ENCODE measurements at regions not wholly inside any gene's neighbourhood (a gene's known extent, or its start where the extent isn't known, plus 50 kb on each side); places are given as distances from the start of the nearest gene placed in this dataset.

DNA sequence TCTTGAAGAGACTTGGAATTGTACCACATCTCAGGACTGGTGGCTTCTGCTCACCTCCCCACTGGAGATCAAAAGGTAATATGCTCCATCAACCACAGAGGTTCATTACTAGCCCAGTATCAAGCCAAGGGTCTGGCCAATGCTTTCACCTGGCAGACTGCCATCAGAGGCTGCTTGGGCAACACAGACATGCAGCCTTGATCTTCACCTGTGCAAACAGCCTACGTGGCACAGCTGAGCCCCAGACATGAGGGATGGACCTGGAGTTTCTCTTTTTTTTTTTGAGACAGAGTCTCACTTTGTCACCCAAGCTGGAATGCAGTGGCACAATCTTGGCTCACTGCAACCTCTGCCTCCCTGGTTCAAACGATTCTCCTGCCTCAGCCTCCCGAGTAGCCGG lies 105.6 kb upstream of the HES1 start:
- no peaks in the 10 kb centered on the region for H4K20me1 ChIP-seq (ENCODE audit: insufficient read depth, poor library complexity, severe bottlenecking)
- no peaks in the 10 kb centered on the region for H3K9me2 ChIP-seq (replicated peaks; ENCODE audit: insufficient read depth)
- TF ChIP-seq EZH2 (IDR thresholded peaks at IDR 0.05; ENCODE audit: borderline replicate concordance) (no peak), EZH2phosphoT487 (IDR thresholded peaks at IDR 0.05; ENCODE audit: low read depth, severe bottlenecking, unreplicated experiment) (no peak)
- TF ChIP-seq, protein P1, sequence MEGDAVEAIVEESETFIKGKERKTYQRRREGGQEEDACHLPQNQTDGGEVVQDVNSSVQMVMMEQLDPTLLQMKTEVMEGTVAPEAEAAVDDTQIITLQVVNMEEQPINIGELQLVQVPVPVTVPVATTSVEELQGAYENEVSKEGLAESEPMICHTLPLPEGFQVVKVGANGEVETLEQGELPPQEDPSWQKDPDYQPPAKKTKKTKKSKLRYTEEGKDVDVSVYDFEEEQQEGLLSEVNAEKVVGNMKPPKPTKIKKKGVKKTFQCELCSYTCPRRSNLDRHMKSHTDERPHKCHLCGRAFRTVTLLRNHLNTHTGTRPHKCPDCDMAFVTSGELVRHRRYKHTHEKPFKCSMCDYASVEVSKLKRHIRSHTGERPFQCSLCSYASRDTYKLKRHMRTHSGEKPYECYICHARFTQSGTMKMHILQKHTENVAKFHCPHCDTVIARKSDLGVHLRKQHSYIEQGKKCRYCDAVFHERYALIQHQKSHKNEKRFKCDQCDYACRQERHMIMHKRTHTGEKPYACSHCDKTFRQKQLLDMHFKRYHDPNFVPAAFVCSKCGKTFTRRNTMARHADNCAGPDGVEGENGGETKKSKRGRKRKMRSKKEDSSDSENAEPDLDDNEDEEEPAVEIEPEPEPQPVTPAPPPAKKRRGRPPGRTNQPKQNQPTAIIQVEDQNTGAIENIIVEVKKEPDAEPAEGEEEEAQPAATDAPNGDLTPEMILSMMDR (IDR thresholded peaks at IDR 0.05; ENCODE audit: poor library complexity): no peak
- no peaks in the 10 kb centered on the region for H3K27me3 ChIP-seq
- H3K36me3 ChIP-seq (replicated peaks; ENCODE audit: insufficient read depth, low read depth): no peaks in the 10 kb centered on the region
- no peak overlapping the region for H3K4me2 ChIP-seq
- no peak for DNase-seq (ENCODE audit: low spot score)
- H2AFZ ChIP-seq: no peak overlapping the region
- H3K9me3 ChIP-seq (ENCODE audit: low read depth): no peaks in the 10 kb centered on the region
- peaks cover 34% of the 10 kb centered on the region for H3K4me1 ChIP-seq (ENCODE audit: insufficient read depth)
- H3K79me2 ChIP-seq: no peaks in the 10 kb centered on the region
- 88% methylated on average over 4 of the region's 4 CpGs for WGBS (ENCODE audit: low lambda C conversion rate, missing lambda C conversion rate)
- H3K4me3 ChIP-seq: no peak overlapping the region
- H3K27ac ChIP-seq: no peak overlapping the region

GRCh38 chr3:194031349-194031748 lies 104.6 kb upstream of the HES1 start:
- no peaks in the 10 kb centered on the region for H3K9me2 ChIP-seq (replicated peaks; ENCODE audit: insufficient read depth)
- H3K27ac ChIP-seq: no peak overlapping the region
- no peaks in the 10 kb centered on the region for H3K79me2 ChIP-seq
- TF ChIP-seq EZH2 (IDR thresholded peaks at IDR 0.05; ENCODE audit: borderline replicate concordance) (no peak), EZH2phosphoT487 (IDR thresholded peaks at IDR 0.05; ENCODE audit: low read depth, severe bottlenecking, unreplicated experiment) (no peak)
- no peak overlapping the region for H2AFZ ChIP-seq
- 98% methylated on average over 9 of the region's 9 CpGs for WGBS (ENCODE audit: low lambda C conversion rate, missing lambda C conversion rate)
- H3K4me1 ChIP-seq (ENCODE audit: insufficient read depth): peaks cover 34% of the 10 kb centered on the region
- H3K9me3 ChIP-seq (ENCODE audit: low read depth): no peaks in the 10 kb centered on the region
- H3K4me2 ChIP-seq: no peak overlapping the region
- no peaks in the 10 kb centered on the region for H3K27me3 ChIP-seq
- DNase-seq (ENCODE audit: low spot score): no peak
- no peak overlapping the region for H3K4me3 ChIP-seq
- H3K36me3 ChIP-seq (replicated peaks; ENCODE audit: insufficient read depth, low read depth): no peaks in the 10 kb centered on the region
- no peaks in the 10 kb centered on the region for H4K20me1 ChIP-seq (ENCODE audit: insufficient read depth, poor library complexity, severe bottlenecking)

- Histone ChIP-seq H2AFZ (no peak overlapping the region), H3K4me1 (ENCODE audit: insufficient read depth) (peaks cover 34% of the 10 kb centered on the region), H3K27me3 (no peaks in the 10 kb centered on the region), H3K27ac (no peak overlapping the region), H3K4me2 (no peak overlapping the region), H3K79me2 (no peaks in the 10 kb centered on the region), H3K4me3 (no peak overlapping the region), H3K9me3 (ENCODE audit: low read depth) (no peaks in the 10 kb centered on the region), H3K36me3 (replicated peaks; ENCODE audit: insufficient read depth, low read depth) (no peaks in the 10 kb centered on the region), H3K9me2 (replicated peaks; ENCODE audit: insufficient read depth) (no peaks in the 10 kb centered on the region), H4K20me1 (ENCODE audit: insufficient read depth, poor library complexity, severe bottlenecking) (no peaks in the 10 kb centered on the region)
- DNase-seq (ENCODE audit: low spot score): no peak
- WGBS (ENCODE audit: low lambda C conversion rate, missing lambda C conversion rate): 81% methylated on average over 12 of the region's 12 CpGs
- no peak for TF ChIP-seq EZH2phosphoT487 (IDR thresholded peaks at IDR 0.05; ENCODE audit: low read depth, severe bottlenecking, unreplicated experiment)
- TF ChIP-seq EZH2 (IDR thresholded peaks at IDR 0.05; ENCODE audit: borderline replicate concordance): no peak
- TF ChIP-seq, protein P1 (IDR thresholded peaks at IDR 0.05; ENCODE audit: poor library complexity): no peak
Measured at GRCh38 chr3:194031867-194032635, 103.9 kb upstream of the HES1 start.

DNA sequence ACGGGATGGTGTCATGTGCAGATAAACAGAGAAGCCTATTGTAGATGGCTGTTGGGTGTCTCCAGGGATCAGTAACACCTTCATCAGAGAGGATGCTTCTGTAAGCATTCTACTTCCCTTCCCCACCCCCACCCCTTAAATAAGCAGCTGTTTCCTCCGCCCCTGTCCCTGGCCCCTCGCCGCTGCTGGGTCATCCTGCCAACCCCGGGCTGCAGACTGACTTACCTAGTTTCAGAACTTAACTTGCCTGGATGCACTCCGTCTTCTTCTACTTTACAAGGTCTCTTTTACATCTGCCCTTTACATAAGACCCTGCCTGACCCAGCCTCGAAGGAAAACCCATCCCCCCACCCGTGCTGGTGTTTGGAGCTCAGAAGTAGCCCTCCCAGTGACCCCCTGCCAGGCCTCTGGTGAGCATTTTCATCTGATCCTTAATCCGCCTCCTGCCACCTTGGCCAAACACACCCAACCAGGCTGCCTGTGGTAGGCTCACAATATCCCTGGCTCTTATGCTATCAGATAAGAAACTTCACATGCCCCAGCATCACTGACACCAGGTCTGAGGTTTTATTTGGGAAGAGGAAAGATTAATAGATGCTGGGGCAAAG lies 103.0 kb upstream of the HES1 start:
- TF ChIP-seq EZH2phosphoT487 (IDR thresholded peaks at IDR 0.05; ENCODE audit: low read depth, severe bottlenecking, unreplicated experiment): no peak
- TF ChIP-seq, protein P1 (IDR thresholded peaks at IDR 0.05; ENCODE audit: poor library complexity): no peak
- TF ChIP-seq EZH2 (IDR thresholded peaks at IDR 0.05; ENCODE audit: borderline replicate concordance): no peak
- Histone ChIP-seq H3K4me3 (no peak overlapping the region), H3K9me2 (replicated peaks; ENCODE audit: insufficient read depth) (no peaks in the 10 kb centered on the region), H3K36me3 (replicated peaks; ENCODE audit: insufficient read depth, low read depth) (no peaks in the 10 kb centered on the region), H3K4me2 (no peak overlapping the region), H2AFZ (no peak overlapping the region), H3K27me3 (no peaks in the 10 kb centered on the region), H3K4me1 (ENCODE audit: insufficient read depth) (peaks cover 34% of the 10 kb centered on the region), H3K9me3 (ENCODE audit: low read depth) (no peaks in the 10 kb centered on the region), H3K27ac (no peak overlapping the region), H3K79me2 (no peaks in the 10 kb centered on the region), H4K20me1 (ENCODE audit: insufficient read depth, poor library complexity, severe bottlenecking) (no peaks in the 10 kb centered on the region)
- no peak for DNase-seq (ENCODE audit: low spot score)
- WGBS (ENCODE audit: low lambda C conversion rate, missing lambda C conversion rate): 47% methylated on average over 9 of the region's 9 CpGs

All from hepatocyte (in vitro differentiated cells).